ENCODE measurements at regions not wholly inside any gene's neighbourhood (a gene's known extent, or its start where the extent isn't known, plus 50 kb on each side); places are given as distances from the start of the nearest gene placed in this dataset.
"Not testable (repeated sequence)": the region's sequence is repeated elsewhere in the genome, so short reads cannot be mapped to it uniquely, and the experiment has no call there.

DNA sequence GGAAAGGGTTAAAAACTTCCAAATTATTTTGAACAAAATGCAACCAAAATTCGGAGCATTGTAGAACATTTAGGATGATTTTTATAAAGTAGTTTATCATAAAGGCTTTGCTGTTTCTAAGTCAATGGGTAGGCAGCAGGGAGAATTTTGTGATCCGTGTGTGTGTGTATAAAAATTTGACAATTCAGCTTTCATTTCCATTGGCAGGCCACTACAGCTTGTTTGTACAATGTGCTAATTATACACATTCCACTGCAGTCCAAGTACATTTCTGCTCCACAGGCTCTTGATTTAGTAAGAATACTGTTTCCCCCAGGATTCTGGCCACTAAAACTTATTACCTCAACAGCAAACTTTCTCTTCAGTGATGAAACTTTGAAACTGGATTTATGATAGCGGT lies 71.8 kb upstream of the LTBP1 start:
- no peak for DNase-seq (ENCODE audit: low read depth)

- DNase-seq (ENCODE audit: low read depth), result no peak
Observed at GRCh38 chr2:32877587-32878510, 68.9 kb upstream of the LTBP1 start.

DNA sequence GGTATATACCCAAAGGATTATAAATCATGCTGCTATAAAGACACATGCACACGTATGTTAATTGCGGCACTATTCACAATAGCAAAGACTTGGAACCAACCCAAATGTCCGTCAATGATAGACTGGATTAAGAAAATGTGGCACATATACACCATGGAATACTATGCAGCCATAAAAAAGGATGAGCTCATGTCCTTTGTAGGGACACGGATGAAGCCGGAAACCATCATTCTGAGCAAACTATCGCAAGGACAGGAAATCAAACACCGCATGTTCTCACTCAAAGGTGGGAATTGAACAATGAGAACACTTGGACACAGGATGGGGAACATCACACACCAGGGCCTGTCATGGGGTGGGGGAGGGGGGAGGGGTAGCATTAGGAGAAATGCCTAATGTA lies 66.8 kb upstream of the LTBP1 start:
- not testable (repeated sequence) for DNase-seq (ENCODE audit: low read depth)

- DNase-seq (ENCODE audit: low read depth), result peak; percentile 53
Observed at GRCh38 chr2:32882816-32883810, 63.6 kb upstream of the LTBP1 start.

DNA sequence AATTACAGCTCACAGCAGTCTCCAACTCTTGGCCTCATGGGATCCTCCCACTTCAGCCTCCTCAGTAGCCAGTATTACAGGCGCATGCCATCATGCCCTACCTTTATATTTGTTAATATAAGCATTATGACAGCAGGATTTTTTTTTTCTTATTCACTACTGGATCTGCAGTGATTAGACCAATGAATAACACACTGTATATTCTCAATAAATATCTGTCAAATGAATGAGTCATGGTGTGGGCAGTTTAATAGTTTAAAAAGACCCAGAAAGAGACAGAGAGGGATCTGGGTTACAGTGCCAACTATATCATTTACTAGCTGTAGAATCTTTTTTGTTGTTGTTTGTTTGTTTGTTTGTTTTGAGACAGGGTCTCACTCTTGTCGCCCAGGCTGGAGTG lies 62.4 kb upstream of the LTBP1 start:
- no peak for DNase-seq (ENCODE audit: low read depth)

DNA sequence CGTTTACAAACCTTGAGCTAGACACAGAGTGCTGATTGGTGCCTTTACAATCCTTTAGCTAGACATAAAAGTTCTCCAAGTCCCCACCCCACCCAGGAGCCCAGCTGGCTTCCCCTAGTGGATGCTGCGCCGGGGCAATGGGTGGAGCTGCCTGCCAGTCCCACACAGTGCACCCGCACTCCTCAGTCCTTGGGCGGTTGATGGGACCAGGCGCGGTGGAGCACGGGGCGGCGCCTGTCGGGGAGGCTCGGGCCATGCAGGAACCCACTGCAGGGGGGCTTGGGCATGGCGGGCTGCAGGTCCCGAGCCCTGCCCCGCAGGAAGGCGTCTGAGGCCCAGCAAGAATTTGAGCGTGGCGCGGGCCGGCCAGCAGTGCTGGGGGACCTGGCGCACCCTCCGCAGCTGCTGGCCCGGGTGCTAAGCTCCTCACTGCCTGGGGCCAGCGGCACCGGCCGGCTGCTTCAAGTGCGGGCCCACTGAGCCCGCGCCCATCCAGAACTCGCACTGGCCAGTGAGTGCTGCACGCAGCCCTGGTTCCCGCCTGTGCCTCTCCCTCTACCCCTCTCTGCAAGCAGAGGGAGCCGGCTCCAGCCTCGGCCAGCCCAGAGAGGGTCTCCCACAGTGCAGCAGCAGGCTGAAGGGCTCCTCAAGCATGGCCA lies 60.2 kb upstream of the LTBP1 start:
- DNase-seq (ENCODE audit: low read depth), result not testable (repeated sequence)

DNA sequence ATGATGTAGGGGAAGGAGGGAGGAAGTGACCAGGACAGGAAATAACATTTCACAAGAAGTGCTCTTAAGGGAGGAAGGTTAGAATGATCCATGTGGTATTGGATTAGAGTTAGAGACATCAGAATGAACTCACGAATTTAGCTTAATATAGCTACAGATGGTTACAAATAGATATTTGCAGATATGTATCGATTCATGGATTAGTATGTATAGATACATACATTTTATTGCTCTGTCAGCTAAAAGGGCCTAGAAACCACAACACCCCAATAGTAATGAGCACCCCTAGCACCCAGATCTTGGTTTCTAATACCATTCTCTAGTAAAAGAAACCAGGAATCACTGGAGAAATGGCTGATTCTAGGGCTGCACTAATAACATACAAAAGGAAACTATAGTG lies 59.6 kb upstream of the LTBP1 start:
- no peak for DNase-seq (ENCODE audit: low read depth)

GRCh38 chr2:32894119-32894728 lies 52.5 kb upstream of the LTBP1 start:
- DNase-seq (ENCODE audit: low read depth), result no peak

- DNase-seq (ENCODE audit: low read depth), result peak; percentile 25
Observed at GRCh38 chr2:32895424-32895823, 51.3 kb upstream of the LTBP1 start.
